A204.1 (cell line): ENCODE measurements at regions not wholly inside any gene's neighbourhood (a gene's known extent, or its start where the extent isn't known, plus 50 kb on each side); places are given as distances from the start of the nearest gene placed in this dataset.

ENCODE experiments used
- FAIRE-seq: peaks from 2 replicates; lab custom pipeline; 2012; peaks lifted over from hg19 to GRCh38; lab: Jason Lieb, UNC

- no peak for FAIRE-seq
Observed at GRCh38 chr3:157805538-157805937, 300.7 kb downstream of the SHOX2 start.

GRCh38 chr3:157794771-157795170, 291.6 kb upstream of the VEPH1 start:
- no peak for FAIRE-seq

- no peak for FAIRE-seq
Observed at GRCh38 chr3:157793745-157794144, 290.5 kb upstream of the VEPH1 start.

- no peak for FAIRE-seq
Observed at GRCh38 chr3:157789162-157789561, 285.9 kb upstream of the VEPH1 start.

GRCh38 chr3:157786618-157787017, 283.4 kb upstream of the VEPH1 start:
- FAIRE-seq, result no peak

GRCh38 chr3:157786211-157786610, 283.0 kb upstream of the VEPH1 start:
- no peak for FAIRE-seq

GRCh38 chr3:157785102-157785826, 282.0 kb upstream of the VEPH1 start:
- no peak for FAIRE-seq

- FAIRE-seq, result no peak
Observed at GRCh38 chr3:157782236-157782635, 279.0 kb upstream of the VEPH1 start.

GRCh38 chr3:157776861-157777260, 273.6 kb upstream of the VEPH1 start:
- FAIRE-seq, result no peak

GRCh38 chr3:157775446-157775845, 272.2 kb upstream of the VEPH1 start:
- no peak for FAIRE-seq

GRCh38 chr3:157769378-157769777, 266.2 kb upstream of the VEPH1 start:
- FAIRE-seq, result no peak

- no peak for FAIRE-seq
Observed at GRCh38 chr3:157767607-157768006, 264.4 kb upstream of the VEPH1 start.

GRCh38 chr3:157763644-157764043, 260.4 kb upstream of the VEPH1 start:
- no peak for FAIRE-seq

GRCh38 chr3:157759311-157759710, 256.1 kb upstream of the VEPH1 start:
- FAIRE-seq, result no peak

GRCh38 chr3:157755233-157755632, 252.0 kb upstream of the VEPH1 start:
- no peak for FAIRE-seq

GRCh38 chr3:157754451-157754850, 251.2 kb upstream of the VEPH1 start:
- no peak for FAIRE-seq

GRCh38 chr3:157753787-157754136, 250.5 kb upstream of the VEPH1 start:
- no peak for FAIRE-seq

- FAIRE-seq, result no peak
Observed at GRCh38 chr3:157752956-157753786, 250.0 kb upstream of the VEPH1 start.

- FAIRE-seq, result no peak
Observed at GRCh38 chr3:157752554-157752953, 249.3 kb upstream of the VEPH1 start.

- no peak for FAIRE-seq
Observed at GRCh38 chr3:157751386-157751785, 248.2 kb upstream of the VEPH1 start.

- FAIRE-seq, result no peak
Observed at GRCh38 chr3:157746391-157746790, 243.2 kb upstream of the VEPH1 start.

GRCh38 chr3:157741607-157742006, 238.4 kb upstream of the VEPH1 start:
- no peak for FAIRE-seq

- FAIRE-seq, result no peak
Observed at GRCh38 chr3:157738441-157738840, 235.2 kb upstream of the VEPH1 start.

GRCh38 chr3:157718800-157719199, 215.6 kb upstream of the VEPH1 start:
- no peak for FAIRE-seq
